NOMO-1 treated with dmso at 0.1 percent for 144 hours (cell line): ENCODE measurements at regions not wholly inside any gene's neighbourhood (a gene's known extent, or its start where the extent isn't known, plus 50 kb on each side); places are given as distances from the start of the nearest gene placed in this dataset.
"Not testable (repeated sequence)": the region's sequence is repeated elsewhere in the genome, so short reads cannot be mapped to it uniquely, and the experiment has no call there.

Experiments
- DNase-seq: peaks from one replicate; lab custom pipeline; 2025; ENCODE audit not compliant: unreplicated experiment; lab: John Stamatoyannopoulos, UW

DNA sequence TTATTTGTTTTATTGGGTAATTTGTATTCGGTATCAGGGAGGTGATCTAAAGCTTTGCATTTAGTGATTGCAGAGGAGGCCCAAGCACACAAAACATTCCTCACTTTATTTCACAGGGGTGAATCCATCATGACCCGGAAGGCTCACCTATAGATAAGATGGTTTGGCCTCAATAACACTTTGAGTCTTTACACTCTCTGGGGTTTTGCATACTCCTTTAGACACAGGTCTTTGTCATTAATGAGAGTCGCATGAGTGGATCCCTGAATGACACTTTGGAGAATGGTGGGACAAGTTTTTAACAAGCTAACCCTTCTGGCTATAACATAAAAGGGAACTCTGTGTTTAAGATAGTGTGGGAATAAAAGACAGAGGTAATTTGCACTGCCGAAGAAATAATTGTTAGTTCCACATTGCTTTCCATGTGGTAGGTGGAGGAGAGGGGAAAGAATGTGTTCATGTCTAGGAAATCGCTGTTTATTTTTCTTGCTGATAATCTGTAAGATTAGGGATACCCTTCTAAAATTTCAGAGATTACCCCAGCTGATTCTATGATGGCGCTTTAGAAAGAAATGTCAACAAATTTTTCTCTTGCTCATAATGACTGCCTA is 455.8 kb downstream of the TFEC start:
- no peak for DNase-seq

DNA sequence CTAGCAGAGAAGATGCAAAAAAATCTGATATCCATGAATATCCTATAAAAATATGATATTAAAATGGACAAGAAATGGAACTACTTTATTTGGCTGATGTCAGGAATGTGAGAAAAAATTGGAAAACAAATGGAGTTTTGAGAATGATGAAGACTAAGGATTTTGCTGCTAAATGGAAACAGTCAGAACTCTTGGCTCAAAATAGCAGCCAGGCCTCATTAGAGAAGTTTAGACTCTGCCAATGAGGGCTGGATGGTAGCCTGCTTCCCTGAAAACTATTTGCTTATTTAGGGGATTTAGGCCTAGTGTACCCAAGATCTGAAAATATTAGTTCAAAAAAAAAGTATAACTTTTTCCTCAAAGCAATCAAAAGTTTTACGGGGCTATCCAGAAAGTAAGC is 458.5 kb downstream of the TFEC start:
- DNase-seq: no peak

DNA sequence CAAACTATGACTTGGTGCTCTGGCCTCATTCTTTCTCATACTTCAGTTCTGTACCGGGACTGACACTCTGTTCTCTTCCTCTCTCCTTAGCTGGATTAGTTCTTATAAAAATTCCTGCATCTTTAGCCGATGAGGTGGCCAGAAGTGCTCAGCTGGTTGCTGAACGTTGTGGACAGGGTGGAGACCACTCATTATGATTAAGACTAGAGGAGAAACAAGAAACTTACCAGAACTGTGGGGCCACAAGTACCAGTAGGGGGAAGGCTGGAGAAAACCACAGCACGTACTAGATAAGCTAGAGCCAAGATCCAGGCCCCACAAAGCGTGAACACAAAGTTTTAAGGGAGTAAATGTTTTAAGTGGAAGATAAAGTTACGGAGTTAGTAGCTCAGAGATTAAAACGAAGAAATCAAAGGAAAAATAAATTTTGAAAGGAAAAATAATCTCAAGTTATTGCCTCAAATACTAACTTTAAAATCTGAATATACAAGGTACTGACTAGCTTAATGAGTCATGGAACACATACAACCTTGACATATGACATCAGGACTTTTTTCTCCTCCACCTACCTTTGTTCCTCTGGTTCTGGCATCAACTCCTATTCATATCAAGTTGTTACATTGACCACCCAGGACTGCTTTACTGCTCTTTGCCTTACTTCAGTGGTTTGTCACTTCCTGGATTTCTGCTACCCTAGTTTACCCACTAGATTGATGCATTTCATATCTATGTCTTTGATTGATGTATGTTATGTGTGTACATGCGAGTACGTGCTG is 469.0 kb downstream of the TFEC start:
- no peak for DNase-seq

DNA sequence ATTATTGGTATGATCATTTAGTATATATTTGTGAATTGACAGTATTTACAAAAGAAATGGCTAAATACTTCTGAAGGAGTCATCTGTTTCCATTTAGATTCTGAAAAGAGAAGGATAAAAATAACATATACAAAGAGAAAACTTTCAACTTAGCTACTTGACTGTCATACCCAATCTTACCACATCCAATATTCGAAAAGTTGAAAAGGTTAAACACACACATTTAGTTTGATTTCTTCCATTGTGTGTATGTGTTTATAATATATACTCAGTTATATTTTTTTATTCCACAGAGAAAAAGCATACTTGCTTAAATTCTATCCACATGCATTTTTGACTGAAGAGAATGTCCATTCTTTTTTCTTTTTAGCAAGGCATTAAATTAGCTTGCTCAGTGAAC is 470.7 kb downstream of the TFEC start:
- no peak for DNase-seq

DNA sequence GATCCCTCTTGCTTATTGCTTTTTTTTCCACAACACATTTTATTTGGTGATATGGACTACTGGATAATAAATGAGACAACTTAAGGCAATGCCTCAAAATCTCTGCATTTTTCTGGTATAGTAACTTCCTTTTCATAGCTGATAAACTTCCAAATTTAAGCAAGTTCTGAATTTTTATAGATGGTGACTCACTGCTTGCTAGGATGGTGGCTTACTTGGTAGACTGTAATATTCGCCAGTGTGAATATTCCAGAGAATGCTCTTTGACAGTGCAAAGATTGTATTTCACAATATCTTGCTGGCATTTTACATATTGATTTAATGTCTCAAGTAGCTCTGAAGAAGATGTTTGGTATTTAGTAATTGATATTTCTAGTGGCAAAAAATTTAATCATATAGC is 472.4 kb downstream of the TFEC start:
- no peak for DNase-seq

DNA sequence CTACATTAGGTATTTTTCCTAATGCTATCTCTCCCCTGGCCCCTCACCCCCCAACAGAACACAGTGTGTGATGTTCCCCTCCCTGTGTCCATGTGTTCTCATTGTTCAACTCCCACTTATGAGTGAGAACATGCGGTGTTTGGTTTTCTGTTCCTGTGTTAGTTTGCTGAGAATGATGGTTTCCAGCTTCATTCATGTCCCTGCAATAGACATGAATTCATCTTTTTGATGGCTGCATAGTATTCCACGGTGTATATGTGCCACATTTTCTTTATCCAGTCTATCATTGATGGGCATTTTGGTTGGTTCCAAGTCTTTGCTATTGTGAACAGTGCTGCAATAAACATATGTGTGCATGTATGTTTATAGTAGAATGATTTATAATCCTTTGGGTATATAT is 473.3 kb downstream of the TFEC start:
- DNase-seq: not testable (repeated sequence)

DNA sequence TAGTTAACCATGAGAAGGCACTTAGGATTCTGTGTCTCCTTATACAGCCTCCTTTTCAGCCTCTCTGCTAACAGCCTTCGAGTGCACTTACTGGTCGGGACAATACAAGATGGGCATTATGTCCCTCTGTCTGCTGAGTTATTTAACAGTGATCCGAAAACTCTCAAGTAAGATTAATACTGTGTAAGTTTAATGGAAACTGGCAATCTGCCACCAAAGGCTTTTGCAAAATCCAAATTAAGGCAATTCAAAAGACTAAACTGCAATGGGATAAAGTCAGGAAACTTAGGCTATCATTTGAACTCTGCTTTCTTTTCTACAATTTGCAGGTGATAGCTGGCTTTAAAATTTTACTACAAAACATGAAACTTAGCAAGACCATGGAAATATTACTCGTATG is 477.8 kb downstream of the TFEC start:
- no peak for DNase-seq

DNA sequence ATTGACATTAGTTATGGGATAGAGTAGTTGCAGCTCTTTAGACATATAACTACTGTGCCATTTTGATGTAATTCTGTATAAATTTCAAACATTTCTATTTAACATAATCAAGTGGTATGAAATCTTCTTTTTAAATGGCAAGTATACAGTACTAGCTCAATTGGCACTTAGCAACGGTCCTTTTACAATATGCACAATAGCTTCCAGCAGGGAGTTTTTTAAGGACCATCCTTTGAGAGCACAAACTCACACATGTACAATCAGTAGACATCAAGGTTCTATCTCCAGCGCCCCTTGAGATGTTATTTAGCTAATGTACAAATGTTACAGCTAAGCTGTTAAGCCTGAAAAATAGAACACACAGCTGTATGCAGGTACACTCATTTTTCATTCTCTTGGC is 480.7 kb downstream of the TFEC start:
- no peak for DNase-seq

DNA sequence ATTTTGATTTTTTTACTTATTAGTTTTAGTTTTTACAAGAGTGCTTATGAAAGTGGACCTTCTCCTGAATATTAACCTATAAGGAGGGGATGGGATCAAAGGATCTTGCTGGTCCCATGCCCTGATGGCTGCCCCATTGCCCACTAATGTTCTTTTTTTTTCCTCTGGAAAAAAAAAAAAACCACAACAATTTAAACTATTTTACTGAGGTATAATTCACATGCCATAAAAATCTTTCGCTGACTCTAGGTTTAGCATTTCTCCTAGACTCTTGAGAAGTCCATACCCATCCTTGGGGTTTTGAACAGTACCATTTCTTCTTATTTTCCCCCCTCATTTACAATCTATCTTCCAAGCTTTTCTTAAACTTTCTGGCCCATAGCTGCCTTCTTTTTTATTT is 481.8 kb downstream of the TFEC start:
- DNase-seq: no peak

DNA sequence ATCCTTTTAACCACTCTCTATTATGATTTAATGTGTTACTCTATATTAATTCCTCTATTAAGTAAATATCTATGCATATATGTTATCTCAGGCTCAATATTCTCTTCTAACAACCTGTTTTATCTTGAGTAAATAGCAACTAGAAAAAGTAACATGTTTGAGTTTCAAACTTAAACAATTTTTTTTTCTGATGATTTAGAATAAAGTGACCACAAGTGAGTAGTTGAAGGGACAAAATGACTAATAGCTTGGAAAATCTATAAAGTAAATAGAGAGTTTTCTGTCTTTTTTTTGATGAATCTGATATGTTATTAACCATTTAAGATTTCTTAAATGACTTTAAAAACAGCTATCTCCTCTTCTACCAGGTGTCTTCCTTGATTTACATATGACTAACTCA is 483.8 kb downstream of the TFEC start:
- no peak for DNase-seq

DNA sequence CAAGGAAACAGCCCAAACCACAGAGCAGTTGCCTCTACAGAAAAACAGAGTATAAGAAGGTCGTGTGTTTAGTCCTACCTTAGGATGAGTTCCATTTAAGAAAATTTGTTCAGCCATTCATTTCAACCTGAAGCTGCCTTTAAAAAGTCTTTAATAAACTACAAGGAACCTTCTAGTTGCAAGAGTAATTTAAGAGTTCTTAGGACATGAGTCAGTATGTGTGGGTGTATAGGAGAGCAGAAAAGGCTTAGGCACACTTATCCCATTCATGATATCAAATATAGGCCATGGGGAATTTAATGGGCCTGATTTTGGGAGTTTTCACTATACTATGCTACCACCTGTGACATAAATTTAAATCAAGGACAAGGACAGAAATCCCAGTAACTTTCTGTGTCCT is 496.8 kb downstream of the TFEC start:
- DNase-seq: no peak

DNA sequence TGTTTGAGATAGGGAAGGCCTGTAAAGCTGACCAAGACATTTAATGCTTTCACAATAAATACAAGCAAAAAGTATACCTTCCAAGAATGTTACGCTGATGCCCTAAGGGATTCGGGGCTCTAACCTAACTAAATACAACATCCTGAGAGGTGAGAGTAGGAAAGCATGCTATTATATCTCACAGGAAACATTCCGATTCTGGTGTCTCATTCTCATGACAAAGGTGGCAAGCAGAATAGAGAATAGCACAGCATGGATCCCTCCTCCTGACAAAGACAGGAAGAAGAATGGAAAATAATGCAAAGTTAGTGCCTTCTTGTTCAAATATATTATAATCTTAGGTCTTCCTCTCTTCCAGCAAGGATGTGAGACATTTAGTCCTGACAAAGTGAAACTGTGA is 504.3 kb downstream of the TFEC start:
- DNase-seq: no peak

DNA sequence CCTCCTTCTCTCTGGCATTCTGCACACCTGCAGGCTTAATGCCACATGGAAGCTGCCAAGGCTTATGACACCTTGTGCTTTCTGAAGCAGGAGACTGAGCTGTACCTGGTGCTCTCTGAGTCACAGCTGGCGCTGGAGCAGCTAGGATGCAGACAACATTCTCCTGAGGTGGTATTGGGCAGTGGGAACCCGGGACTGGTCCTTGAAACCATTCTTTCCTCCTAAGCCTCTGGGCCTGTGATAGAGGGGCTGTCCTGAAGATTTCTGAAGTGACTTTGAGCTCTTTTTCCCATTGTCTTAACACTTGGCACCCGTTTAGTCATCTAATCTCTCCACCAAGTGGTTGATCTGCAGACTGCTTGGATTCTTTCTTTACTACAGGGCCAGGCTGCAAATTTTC is 508.4 kb downstream of the TFEC start:
- DNase-seq: no peak

DNA sequence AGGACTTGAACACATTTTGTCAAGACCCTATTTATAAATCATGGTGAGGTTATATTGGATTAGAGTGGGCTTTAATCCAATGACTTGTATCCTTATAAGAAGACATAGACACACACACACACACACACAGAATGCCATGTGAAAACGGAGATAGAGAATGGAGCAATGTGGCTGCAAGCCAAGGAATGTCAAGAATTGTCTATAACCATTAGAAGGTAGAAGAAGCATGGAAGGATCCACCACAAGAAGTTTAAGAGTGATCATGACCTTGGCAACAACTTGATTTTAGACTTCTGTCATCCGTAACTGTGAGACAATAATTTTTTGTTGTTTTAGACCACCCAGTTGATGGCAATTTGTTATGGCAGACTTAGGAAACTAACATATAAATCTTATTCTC is 514.2 kb downstream of the TFEC start:
- no peak for DNase-seq

DNA sequence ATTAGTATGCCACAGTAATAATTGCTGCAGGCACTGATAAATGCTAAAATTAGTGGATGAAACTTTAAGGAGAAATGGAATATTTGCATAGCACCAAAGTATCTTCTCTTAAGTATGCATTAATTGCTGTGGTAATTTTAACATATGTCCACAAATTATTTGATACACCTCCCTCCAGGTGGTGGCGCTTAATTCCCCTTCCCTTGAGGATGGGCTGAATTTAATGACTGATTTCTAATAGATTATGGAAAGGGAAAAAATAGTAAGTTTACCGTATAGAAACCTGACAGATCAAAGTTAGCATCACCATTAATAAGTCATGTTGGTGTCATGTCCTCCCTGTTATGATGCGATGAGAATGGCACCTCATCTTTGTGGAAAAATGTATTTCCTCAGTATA is 519.2 kb downstream of the TFEC start:
- no peak for DNase-seq

DNA sequence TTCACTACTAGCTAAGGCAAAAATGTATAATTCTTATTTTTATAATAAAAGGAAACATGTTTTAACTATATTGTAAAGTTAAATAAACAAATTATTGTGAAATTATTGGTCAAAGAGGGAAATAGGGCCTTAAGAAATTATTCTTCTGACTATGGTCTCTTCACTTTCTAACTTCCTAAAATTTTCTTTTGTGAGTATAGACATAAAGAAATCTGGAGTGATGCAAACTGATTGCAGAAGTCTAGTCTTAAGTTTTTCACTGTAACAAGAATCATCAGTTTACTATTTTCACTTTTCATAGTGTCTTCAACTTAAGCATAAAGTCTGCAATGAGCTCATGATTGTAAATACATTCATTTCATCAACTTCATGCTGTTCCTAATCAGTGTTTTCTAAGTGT is 525.4 kb downstream of the TFEC start:
- DNase-seq: no peak

DNA sequence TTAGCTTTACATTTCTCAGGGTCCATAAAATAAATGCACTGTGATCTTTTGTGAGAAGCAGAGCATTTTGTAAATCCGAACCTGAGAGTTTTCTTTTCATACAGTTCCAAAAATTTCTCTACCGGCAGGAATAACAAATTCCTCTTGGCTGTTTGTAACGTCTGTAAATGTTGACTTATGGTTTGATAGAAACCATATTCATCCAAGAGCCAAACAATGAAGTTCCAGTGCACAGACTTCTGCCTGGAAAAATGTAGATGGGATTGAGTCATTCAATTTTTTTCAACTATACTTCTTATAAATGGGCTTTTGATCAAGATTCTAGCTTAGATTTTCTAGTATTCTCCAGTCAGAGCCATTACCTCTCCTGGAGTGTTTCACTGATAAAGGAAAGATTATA is 530.6 kb downstream of the TFEC start:
- DNase-seq: no peak

DNA sequence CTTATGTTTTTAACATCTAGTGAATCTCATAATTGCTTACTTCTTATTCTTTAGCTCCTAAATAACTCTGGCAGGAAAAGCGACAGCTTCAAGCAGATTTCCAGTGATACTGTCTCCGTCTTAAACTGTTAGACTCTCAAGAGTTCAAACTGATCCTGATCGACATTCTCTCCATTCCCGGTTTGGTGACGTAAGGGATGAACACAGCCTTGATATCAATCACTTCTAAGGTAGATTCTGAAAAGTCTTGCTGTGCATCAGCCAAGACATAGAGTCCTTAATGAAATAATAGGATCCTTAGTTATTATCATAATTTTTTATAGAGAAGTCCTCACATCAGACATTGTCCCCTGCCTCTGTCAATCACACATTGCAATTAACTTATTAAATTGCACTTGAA is 534.6 kb downstream of the TFEC start:
- no peak for DNase-seq

DNA sequence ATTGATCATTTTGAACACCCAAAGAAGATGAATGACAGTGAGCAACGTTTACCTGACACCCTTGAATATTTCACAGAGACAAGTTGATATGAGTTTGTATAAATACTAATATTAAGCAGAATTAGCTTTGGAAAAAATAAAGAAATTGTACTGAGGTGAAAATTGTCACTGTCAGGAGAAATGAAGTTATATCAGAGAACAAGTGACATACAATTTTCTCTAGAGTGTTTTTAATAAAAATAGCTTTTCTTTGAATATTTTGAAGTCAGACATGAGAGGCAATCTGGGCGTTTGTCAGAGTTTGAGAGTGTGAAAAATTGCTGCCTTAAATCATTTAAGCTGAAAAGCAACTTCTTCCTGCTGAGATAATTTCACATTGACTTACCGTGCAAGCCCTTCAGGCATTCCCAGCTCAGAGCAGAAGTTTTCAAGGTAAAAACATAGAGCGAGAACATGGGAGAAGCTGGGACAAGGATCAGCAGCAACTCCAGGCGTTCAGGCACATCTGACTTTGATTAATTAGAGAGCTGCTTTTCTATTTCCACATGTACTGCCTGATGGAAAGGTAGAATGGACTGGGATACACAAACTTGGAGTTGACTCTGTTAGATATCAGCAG is 535.9 kb downstream of the TFEC start:
- no peak for DNase-seq

DNA sequence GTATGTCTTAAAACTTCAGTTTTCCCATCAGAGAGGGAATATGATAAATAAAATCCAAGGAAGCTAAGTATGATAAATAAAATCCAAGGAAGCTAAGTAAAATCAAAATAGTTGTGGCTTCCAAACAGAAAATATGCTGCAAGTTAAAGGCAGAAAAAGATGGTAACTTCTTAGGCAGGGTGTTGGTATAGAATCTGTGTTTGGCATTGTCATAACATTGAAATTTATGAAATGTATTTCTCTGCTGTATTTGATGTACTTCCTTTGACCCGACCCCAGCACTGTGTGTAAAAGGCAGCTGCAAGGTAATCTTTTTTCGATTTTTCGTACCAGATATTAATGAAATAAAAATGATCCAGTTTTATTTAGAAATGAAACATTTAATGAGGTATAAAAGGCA is 537.2 kb downstream of the TFEC start:
- no peak for DNase-seq

DNA sequence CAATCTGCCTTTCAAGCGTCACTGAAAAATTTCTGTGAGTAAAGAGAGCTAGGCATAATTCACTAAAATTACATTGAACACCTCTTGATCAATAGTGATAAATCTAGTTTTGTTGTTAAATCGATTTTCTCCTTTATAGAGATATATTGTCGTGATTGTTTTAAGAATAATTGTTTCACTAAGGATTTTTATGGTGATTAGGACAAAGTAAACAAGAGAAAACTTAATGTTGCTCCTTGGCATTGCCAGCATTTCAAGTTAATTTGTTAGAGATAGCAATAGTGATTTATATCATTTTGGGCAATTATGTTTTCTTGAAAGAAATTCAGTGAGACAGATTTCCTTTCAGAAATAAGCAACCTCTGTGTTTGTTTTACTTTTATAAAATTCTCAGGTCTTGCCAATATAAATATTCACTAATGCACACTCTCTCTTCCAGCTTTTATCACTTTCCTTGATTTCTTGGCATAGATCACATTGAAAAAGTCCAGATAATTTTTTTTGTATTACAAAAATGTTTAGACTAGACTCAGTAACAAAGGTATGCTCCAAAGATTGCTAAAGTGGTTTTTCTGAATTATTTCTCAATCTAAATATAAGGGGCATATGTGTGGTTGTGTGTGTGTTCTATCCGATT is 538.7 kb downstream of the TFEC start:
- DNase-seq: no peak

DNA sequence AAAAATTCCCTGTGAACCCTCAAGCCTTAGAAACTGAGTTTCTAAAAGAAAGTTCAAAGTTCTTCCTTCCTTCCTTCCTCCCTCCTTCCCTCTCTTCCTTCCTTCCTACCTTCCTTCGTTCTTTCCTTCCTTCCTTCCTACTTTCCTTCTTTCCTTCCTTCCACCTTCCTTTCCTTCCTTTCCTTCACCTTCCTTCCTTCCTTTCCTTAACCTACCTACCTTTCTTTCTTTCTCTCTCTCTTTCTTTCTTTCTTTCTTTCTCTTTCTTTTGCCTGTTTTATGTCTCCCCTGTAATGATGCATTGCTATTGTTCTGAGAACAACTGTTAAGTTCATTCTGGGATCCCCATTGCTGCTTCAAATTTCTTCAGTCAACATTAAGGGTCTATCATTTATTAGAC is 551.1 kb downstream of the TFEC start:
- DNase-seq: no peak
